OCI-LY7 (cell line): ENCODE measurements at regions not wholly inside any gene's neighbourhood (a gene's known extent, or its start where the extent isn't known, plus 50 kb on each side); places are given as distances from the start of the nearest gene placed in this dataset.

ENCODE experiments used
- EZH2phosphoT487 ChIP-seq: fragments of 200-600 bp; sonication (generic); IDR thresholded peaks from 2 replicates; pipeline ENCODE4 v1.6.1; 2018; ENCODE audit warnings: low read depth, borderline replicate concordance, mild to moderate bottlenecking, mixed run types, antibody characterized with exemption, low read length, moderate library complexity, mixed read lengths
- TF ChIP-seq, protein P1 (sequence below): fragments of 200-600 bp; sonication (generic); conservative IDR thresholded peaks from 2 replicates; pipeline ENCODE4 v1.5.1; 2014; ENCODE audit warnings: mild to moderate bottlenecking, antibody characterized with exemption, low read length, moderate library complexity, mixed read lengths

DNA sequence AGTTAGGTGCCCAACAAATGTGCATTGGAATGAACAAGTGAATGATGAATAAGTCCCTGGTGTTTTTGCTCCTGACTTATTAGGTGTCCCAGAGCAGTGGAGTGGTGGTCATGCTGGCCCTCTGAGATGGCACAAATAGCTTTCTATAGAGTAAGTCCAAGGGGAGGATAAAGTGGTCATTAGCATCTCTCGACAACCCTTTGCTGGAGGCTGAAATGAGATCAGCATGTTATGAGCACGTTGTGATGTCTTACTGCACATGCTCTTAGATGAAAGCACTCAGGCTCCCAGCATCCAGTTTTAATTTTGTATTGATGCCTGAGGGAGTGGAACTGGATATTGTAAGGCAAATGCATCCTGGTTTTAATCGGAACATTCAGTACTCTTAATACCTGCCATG lies 326.2 kb downstream of the RFC3 start:
- TF ChIP-seq, protein P1, sequence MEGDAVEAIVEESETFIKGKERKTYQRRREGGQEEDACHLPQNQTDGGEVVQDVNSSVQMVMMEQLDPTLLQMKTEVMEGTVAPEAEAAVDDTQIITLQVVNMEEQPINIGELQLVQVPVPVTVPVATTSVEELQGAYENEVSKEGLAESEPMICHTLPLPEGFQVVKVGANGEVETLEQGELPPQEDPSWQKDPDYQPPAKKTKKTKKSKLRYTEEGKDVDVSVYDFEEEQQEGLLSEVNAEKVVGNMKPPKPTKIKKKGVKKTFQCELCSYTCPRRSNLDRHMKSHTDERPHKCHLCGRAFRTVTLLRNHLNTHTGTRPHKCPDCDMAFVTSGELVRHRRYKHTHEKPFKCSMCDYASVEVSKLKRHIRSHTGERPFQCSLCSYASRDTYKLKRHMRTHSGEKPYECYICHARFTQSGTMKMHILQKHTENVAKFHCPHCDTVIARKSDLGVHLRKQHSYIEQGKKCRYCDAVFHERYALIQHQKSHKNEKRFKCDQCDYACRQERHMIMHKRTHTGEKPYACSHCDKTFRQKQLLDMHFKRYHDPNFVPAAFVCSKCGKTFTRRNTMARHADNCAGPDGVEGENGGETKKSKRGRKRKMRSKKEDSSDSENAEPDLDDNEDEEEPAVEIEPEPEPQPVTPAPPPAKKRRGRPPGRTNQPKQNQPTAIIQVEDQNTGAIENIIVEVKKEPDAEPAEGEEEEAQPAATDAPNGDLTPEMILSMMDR: no peak
- TF ChIP-seq EZH2phosphoT487: no peak
